Hepatocyte (in vitro differentiated cells): ENCODE measurements at regions not wholly inside any gene's neighbourhood (a gene's known extent, or its start where the extent isn't known, plus 50 kb on each side); places are given as distances from the start of the nearest gene placed in this dataset.

Experiments
- DNase-seq: peaks from one replicate; pipeline ENCODE4 v3.0.0-alpha.2; 2016; ENCODE audit warnings: low spot score
- H2AFZ ChIP-seq: fragments of 200-600 bp; sonication (generic); 2 replicates; pipeline ENCODE4 v1.6.0; 2016; ENCODE audit warnings: antibody characterized with exemption, mild to moderate bottlenecking
- H3K27ac ChIP-seq: fragments of 200-600 bp; sonication (generic); 2 replicates; pipeline ENCODE4 v1.5.1; 2016; ENCODE audit warnings: mild to moderate bottlenecking
- H3K27me3 ChIP-seq: fragments of 200-600 bp; sonication (generic); 2 replicates; pipeline ENCODE4 v1.6.1; 2016
- H3K36me3 ChIP-seq: fragments of 200-600 bp; sonication (generic); replicated peaks from 2 replicates; pipeline ENCODE4 v1.5.1; 2016; ENCODE audit warnings: low read depth; ENCODE audit not compliant: insufficient read depth
- H3K4me1 ChIP-seq: fragments of 200-600 bp; sonication (generic); 2 replicates; pipeline ENCODE4 v1.5.1; 2016; ENCODE audit warnings: mild to moderate bottlenecking, moderate library complexity; ENCODE audit not compliant: insufficient read depth
- H3K4me2 ChIP-seq: fragments of 200-600 bp; sonication (generic); 2 replicates; pipeline ENCODE4 v1.6.0; 2016
- H3K4me3 ChIP-seq: fragments of 200-600 bp; sonication (generic); 2 replicates; pipeline ENCODE4 v1.5.1; 2016; ENCODE audit warnings: mild to moderate bottlenecking
- H3K79me2 ChIP-seq: fragments of 200-600 bp; sonication (generic); 2 replicates; pipeline ENCODE4 v1.6.0; 2017; ENCODE audit warnings: mild to moderate bottlenecking
- H3K9me2 ChIP-seq: fragments of 200-600 bp; sonication (generic); replicated peaks from 2 replicates; pipeline ENCODE4 v1.6.0; 2017; ENCODE audit warnings: mild to moderate bottlenecking; ENCODE audit not compliant: insufficient read depth
- H3K9me3 ChIP-seq: fragments of 200-600 bp; sonication (generic); 2 replicates; pipeline ENCODE4 v1.5.1; 2016; ENCODE audit warnings: low read depth, mild to moderate bottlenecking
- H4K20me1 ChIP-seq: fragments of 200-600 bp; sonication (generic); 2 replicates; pipeline ENCODE4 v1.6.0; 2016; ENCODE audit warnings: mild to moderate bottlenecking; ENCODE audit not compliant: insufficient read depth, poor library complexity, severe bottlenecking
- CTCF ChIP-seq: fragments of 200-600 bp; sonication (generic); IDR thresholded peaks from 2 replicates; pipeline ENCODE4 v1.5.1; 2016; ENCODE audit warnings: antibody characterized with exemption, mild to moderate bottlenecking; ENCODE audit not compliant: poor library complexity
- EZH2 ChIP-seq: fragments of 200-600 bp; sonication (generic); IDR thresholded peaks from 2 replicates; pipeline ENCODE4 v1.6.1; 2016; ENCODE audit warnings: antibody characterized with exemption, mild to moderate bottlenecking, borderline replicate concordance
- EZH2phosphoT487 ChIP-seq: fragments of 200-600 bp; sonication (generic); IDR thresholded peaks from one replicate; pipeline ENCODE4 v1.6.1; 2018; ENCODE audit warnings: antibody characterized with exemption, mild to moderate bottlenecking, low read depth, moderate library complexity; ENCODE audit not compliant: unreplicated experiment, severe bottlenecking
- WGBS: methylation state at CpG from one replicate; pipeline ENCODE4 v1.1.6; 2016; ENCODE audit warnings: low lambda C conversion rate; ENCODE audit errors: missing lambda C conversion rate; 5-methylcytosine and 5-hydroxymethylcytosine counted together

GRCh38 chr7:138244606-138245005, 168.3 kb downstream of the AKR1D1 start:
- Histone ChIP-seq H3K36me3 (no peaks in the 10 kb centered on the region), H3K4me1 (peaks cover 23% of the 10 kb centered on the region), H3K4me3 (no peak overlapping the region), H3K4me2 (peak overlapping the region; percentile 8), H3K27ac (peak overlapping the region; percentile 90), H3K27me3 (no peaks in the 10 kb centered on the region), H3K9me3 (no peaks in the 10 kb centered on the region), H3K9me2 (no peaks in the 10 kb centered on the region), H2AFZ (no peak overlapping the region), H3K79me2 (no peaks in the 10 kb centered on the region), H4K20me1 (no peaks in the 10 kb centered on the region)
- 59% methylated on average over 5 of the region's 5 CpGs for WGBS
- no peak for DNase-seq
- no peak for TF ChIP-seq EZH2phosphoT487
- no peak for TF ChIP-seq CTCF
- no peak for TF ChIP-seq EZH2

GRCh38 chr7:138245216-138245615, 169.0 kb downstream of the AKR1D1 start:
- no peaks in the 10 kb centered on the region for H3K79me2 ChIP-seq
- H3K4me1 ChIP-seq, result peaks cover 23% of the 10 kb centered on the region
- no peak for TF ChIP-seq EZH2phosphoT487
- TF ChIP-seq EZH2, result no peak
- H3K4me3 ChIP-seq, result no peak overlapping the region
- H3K9me2 ChIP-seq, result no peaks in the 10 kb centered on the region
- no peaks in the 10 kb centered on the region for H4K20me1 ChIP-seq
- no peaks in the 10 kb centered on the region for H3K36me3 ChIP-seq
- H3K27ac ChIP-seq, result peak overlapping the region; percentile 90
- no peak overlapping the region for H2AFZ ChIP-seq
- peak; percentile 20 for DNase-seq
- no peaks in the 10 kb centered on the region for H3K27me3 ChIP-seq
- H3K4me2 ChIP-seq, result peak overlapping the region; percentile 8
- H3K9me3 ChIP-seq, result no peaks in the 10 kb centered on the region

- H3K4me3 ChIP-seq, result no peak overlapping the region
- no peaks in the 10 kb centered on the region for H4K20me1 ChIP-seq
- no peaks in the 10 kb centered on the region for H3K9me3 ChIP-seq
- peak; percentile 54 for DNase-seq
- H3K36me3 ChIP-seq, result no peaks in the 10 kb centered on the region
- H3K79me2 ChIP-seq, result no peaks in the 10 kb centered on the region
- H3K27ac ChIP-seq, result peak overlapping the region; percentile 90
- no peaks in the 10 kb centered on the region for H3K9me2 ChIP-seq
- no peak overlapping the region for H2AFZ ChIP-seq
- peaks cover 23% of the 10 kb centered on the region for H3K4me1 ChIP-seq
- H3K27me3 ChIP-seq, result no peaks in the 10 kb centered on the region
- 45% methylated on average over 1 of the region's 1 CpG for WGBS
- TF ChIP-seq EZH2phosphoT487, result no peak
- no peak for TF ChIP-seq CTCF
- no peak for TF ChIP-seq EZH2
- peak overlapping the region; percentile 8 for H3K4me2 ChIP-seq
Measured at GRCh38 chr7:138245682-138246081, 169.4 kb downstream of the AKR1D1 start.

- Histone ChIP-seq H2AFZ (peak overlapping the region; percentile 12), H3K27me3 (no peaks in the 10 kb centered on the region), H3K79me2 (no peaks in the 10 kb centered on the region), H3K36me3 (no peaks in the 10 kb centered on the region), H3K9me2 (no peaks in the 10 kb centered on the region), H4K20me1 (no peaks in the 10 kb centered on the region), H3K27ac (peak overlapping the region; percentile 90), H3K4me2 (peak overlapping the region; percentile 8), H3K4me3 (no peak overlapping the region), H3K9me3 (no peaks in the 10 kb centered on the region), H3K4me1 (peaks cover 23% of the 10 kb centered on the region)
- WGBS, result 46% methylated on average over 5 of the region's 5 CpGs
- peak; percentile 19 for DNase-seq
- TF ChIP-seq EZH2 (no peak), EZH2phosphoT487 (no peak), CTCF (no peak)
Measured at GRCh38 chr7:138246428-138246827, 170.2 kb downstream of the AKR1D1 start.
